Prostate gland (tissue), 2 donors: ENCODE measurements at regions not wholly inside any gene's neighbourhood (a gene's known extent, or its start where the extent isn't known, plus 50 kb on each side); places are given as distances from the start of the nearest gene placed in this dataset.

Experiments used
- POLR2A ChIP-seq: fragments of 450-650 bp; IDR thresholded peaks from one replicate; pipeline ENCODE4 v1.6.1; 2016; ENCODE audit warnings: antibody characterized with exemption, mild to moderate bottlenecking
- TF ChIP-seq, protein P1 (sequence below), 4 experiments: fragments of 200-600 bp in 2 of 4; fragments of 450-650 bp in 2 of 4; sonication (generic) in 2 of 4; IDR thresholded peaks; 1 replicate in 3 of 4; 2 replicates in 1 of 4; pipeline ENCODE4 v1.5.1; 2016 to 2019; ENCODE audit warnings: antibody characterized with exemption in 4 of 4, mild to moderate bottlenecking in 2 of 4, moderate library complexity in 2 of 4

DNA sequence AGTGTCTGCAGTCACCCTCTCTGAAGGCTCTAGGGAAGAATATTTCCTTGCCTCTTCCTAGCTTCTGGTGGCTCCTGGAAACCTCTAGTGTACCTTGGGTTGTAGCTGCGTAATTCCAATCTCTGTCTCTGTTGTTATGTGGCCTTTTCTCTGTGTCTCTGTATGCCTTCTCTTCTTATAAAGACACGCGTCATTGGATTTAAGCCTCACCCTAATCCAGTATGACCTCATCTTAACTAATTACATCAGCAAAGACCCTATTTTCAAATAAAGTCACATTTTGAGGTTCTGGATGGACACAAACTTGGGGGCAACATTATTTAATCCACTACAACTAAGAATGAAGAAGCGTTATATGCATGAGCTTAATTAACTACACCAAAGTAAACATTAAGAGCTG, 111.4 kb upstream of the ZNF184 start:
- TF ChIP-seq, protein P1, sequence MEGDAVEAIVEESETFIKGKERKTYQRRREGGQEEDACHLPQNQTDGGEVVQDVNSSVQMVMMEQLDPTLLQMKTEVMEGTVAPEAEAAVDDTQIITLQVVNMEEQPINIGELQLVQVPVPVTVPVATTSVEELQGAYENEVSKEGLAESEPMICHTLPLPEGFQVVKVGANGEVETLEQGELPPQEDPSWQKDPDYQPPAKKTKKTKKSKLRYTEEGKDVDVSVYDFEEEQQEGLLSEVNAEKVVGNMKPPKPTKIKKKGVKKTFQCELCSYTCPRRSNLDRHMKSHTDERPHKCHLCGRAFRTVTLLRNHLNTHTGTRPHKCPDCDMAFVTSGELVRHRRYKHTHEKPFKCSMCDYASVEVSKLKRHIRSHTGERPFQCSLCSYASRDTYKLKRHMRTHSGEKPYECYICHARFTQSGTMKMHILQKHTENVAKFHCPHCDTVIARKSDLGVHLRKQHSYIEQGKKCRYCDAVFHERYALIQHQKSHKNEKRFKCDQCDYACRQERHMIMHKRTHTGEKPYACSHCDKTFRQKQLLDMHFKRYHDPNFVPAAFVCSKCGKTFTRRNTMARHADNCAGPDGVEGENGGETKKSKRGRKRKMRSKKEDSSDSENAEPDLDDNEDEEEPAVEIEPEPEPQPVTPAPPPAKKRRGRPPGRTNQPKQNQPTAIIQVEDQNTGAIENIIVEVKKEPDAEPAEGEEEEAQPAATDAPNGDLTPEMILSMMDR (IDR thresholded peaks at IDR 0.05), result no peak
- TF ChIP-seq POLR2A, result no peak
